SK-N-SH (cell line): ENCODE measurements at regions not wholly inside any gene's neighbourhood (a gene's known extent, or its start where the extent isn't known, plus 50 kb on each side); places are given as distances from the start of the nearest gene placed in this dataset.

Experiments
- CTCF ChIA-PET: fragments of 300-600, 350-600 bp; formaldehyde crosslinking; extraction: SDS; loops from one replicate; lab custom pipeline; 2021; lab: Yijun Ruan, JAX
- POLR2A ChIA-PET: fragments of 350-600 bp; sonication (Branson Sonifier 250); formaldehyde crosslinking; extraction: SDS; loops from one replicate; lab custom pipeline; 2020; ENCODE audit warnings: antibody characterized with exemption, inconsistent platforms; lab: Yijun Ruan, JAX
- DNase-seq: peaks from one replicate; pipeline ENCODE4 v3.0.0; 2012
- H2AFZ ChIP-seq: fragments of 200-600 bp; sonication (generic); 2 replicates; pipeline ENCODE4 v1.8.1; 2016; ENCODE audit warnings: antibody characterized with exemption, mild to moderate bottlenecking, low read depth
- H3F3A ChIP-seq: fragments of 200-600 bp; sonication (generic); replicated peaks from 2 replicates; pipeline ENCODE3; 2016; ENCODE audit warnings: antibody characterized with exemption, mild to moderate bottlenecking; ENCODE audit not compliant: insufficient read depth
- H3K27ac ChIP-seq, 2 experiments: fragments of 200-500 bp in 1 of 2; fragments of 200-600 bp in 1 of 2; sonication (Bioruptor generic) in 1 of 2; sonication (generic), shearing (Covaris generic) in 1 of 2; 2 replicates each; pipeline versions ENCODE4 v1.5.1 to v1.6.1; 2014 to 2016; ENCODE audit warnings: low read depth in 2 of 2, inconsistent platforms in 1 of 2, low read length in 1 of 2, mild to moderate bottlenecking in 1 of 2, mixed read lengths in 1 of 2
- H3K27me3 ChIP-seq: fragments of 200-600 bp; sonication (generic), shearing (Covaris generic); 2 replicates; pipeline ENCODE4 v1.6.1; 2016; ENCODE audit warnings: mixed run types; ENCODE audit not compliant: insufficient read depth
- H3K36me3 ChIP-seq, 2 experiments: fragments of 200-500 bp in 1 of 2; fragments of 200-600 bp in 1 of 2; sonication (Bioruptor generic) in 1 of 2; sonication (generic) in 1 of 2; replicated peaks in 1 of 2; 2 replicates each; pipeline versions ENCODE3 to v1.5.1; 2014 to 2016; ENCODE audit warnings: low read length in 1 of 2, mild to moderate bottlenecking in 1 of 2; ENCODE audit not compliant: insufficient read depth in 2 of 2, control insufficient read depth in 1 of 2
- H3K4me1 ChIP-seq, 2 experiments: fragments of 200-500 bp in 1 of 2; fragments of 200-600 bp in 1 of 2; sonication (Bioruptor generic) in 1 of 2; sonication (generic), shearing (Covaris generic) in 1 of 2; 2 replicates each; pipeline versions ENCODE4 v1.5.1 to v1.6.1; 2014 to 2016; ENCODE audit warnings: low read depth in 1 of 2, low read length in 1 of 2, mixed run types in 1 of 2; ENCODE audit not compliant: insufficient read depth in 2 of 2, control insufficient read depth in 1 of 2
- H3K4me2 ChIP-seq: fragments of 200-600 bp; sonication (generic), shearing (Covaris generic); 2 replicates; pipeline ENCODE4 v1.6.1; 2017; ENCODE audit warnings: mixed run types
- H3K4me3 ChIP-seq, 2 experiments: fragments of 200-500 bp in 1 of 2; fragments of 200-600 bp in 1 of 2; sonication (Bioruptor generic) in 1 of 2; sonication (generic), shearing (Covaris generic) in 1 of 2; 2 replicates each; pipeline versions ENCODE4 v1.5.1 to v1.8.1; 2014 to 2016; ENCODE audit warnings: low read depth in 2 of 2, inconsistent platforms in 1 of 2, low read length in 1 of 2, mild to moderate bottlenecking in 1 of 2, mixed read lengths in 1 of 2, moderate library complexity in 1 of 2
- H3K79me2 ChIP-seq: fragments of 200-600 bp; sonication (generic); 2 replicates; pipeline ENCODE4 v1.8.1; 2017; ENCODE audit warnings: mild to moderate bottlenecking; ENCODE audit not compliant: insufficient read depth
- H3K9ac ChIP-seq: fragments of 200-600 bp; sonication (generic); 2 replicates; pipeline ENCODE4 v1.6.1; 2017; ENCODE audit warnings: mixed run types
- H3K9me2 ChIP-seq: fragments of 200-600 bp; sonication (generic); 2 replicates; pipeline ENCODE4 v1.6.1; 2017; ENCODE audit warnings: mixed run types
- H3K9me3 ChIP-seq: fragments of 200-600 bp; sonication (generic); 2 replicates; pipeline ENCODE4 v1.6.1; 2017; ENCODE audit warnings: mixed run types, mild to moderate bottlenecking, moderate library complexity
- H4K20me1 ChIP-seq: fragments of 200-600 bp; sonication (generic); 2 replicates; pipeline ENCODE4 v1.6.1; 2017; ENCODE audit warnings: mild to moderate bottlenecking, mixed run types; ENCODE audit not compliant: insufficient read depth
- EP300 ChIP-seq, 2 experiments: IDR thresholded peaks; 2 replicates each; pipeline versions ENCODE4 v1.4.0 to v1.6.1; 2012; ENCODE audit warnings: borderline replicate concordance in 1 of 2, low read depth in 1 of 2, low read length in 1 of 2
- EZH2phosphoT487 ChIP-seq: fragments of 200-600 bp; sonication (generic); IDR thresholded peaks from 2 replicates; pipeline ENCODE4 v1.6.1; 2017; ENCODE audit warnings: low read depth, mixed run types, mild to moderate bottlenecking, antibody characterized with exemption, moderate library complexity, borderline replicate concordance
- FOSL2 ChIP-seq: IDR thresholded peaks from 2 replicates; pipeline ENCODE4 v1.4.0; 2012; ENCODE audit warnings: low read depth, mild to moderate bottlenecking, moderate library complexity, borderline replicate concordance
- GATA2 ChIP-seq: sonication (generic); formaldehyde crosslinking; IDR thresholded peaks from 2 replicates; pipeline ENCODE4 v1.5.0; 2020; ENCODE audit warnings: mild to moderate bottlenecking, missing genetic modification reagents
- IRF3 ChIP-seq: fragments of 150-350 bp; IDR thresholded peaks from 2 replicates; pipeline ENCODE4 v1.6.1; 2016; ENCODE audit warnings: mild to moderate bottlenecking, low read depth, low read length
- NFIC ChIP-seq: IDR thresholded peaks from 2 replicates; pipeline ENCODE4 v1.4.0; 2012; ENCODE audit warnings: borderline replicate concordance
- NRF1 ChIP-seq: IDR thresholded peaks from 2 replicates; pipeline ENCODE4 v1.6.1; 2012; ENCODE audit warnings: low read depth, mild to moderate bottlenecking, low read length
- PBX3 ChIP-seq: IDR thresholded peaks from 2 replicates; pipeline ENCODE4; 2012
- POLR2AphosphoS5 ChIP-seq: IDR thresholded peaks from 2 replicates; pipeline ENCODE4 v1.6.1; 2012; ENCODE audit warnings: low read depth, low read length
- RXRA ChIP-seq: IDR thresholded peaks from 2 replicates; pipeline ENCODE4 v1.4.0; 2012; ENCODE audit warnings: low read depth, mild to moderate bottlenecking, borderline replicate concordance
- SMC3 ChIP-seq: IDR thresholded peaks from 2 replicates; pipeline ENCODE4 v1.6.1; 2012; ENCODE audit warnings: low read depth, low read length, improper control_type of control experiment
- TAF1 ChIP-seq: IDR thresholded peaks from 2 replicates; pipeline ENCODE4 v1.6.1; 2012; ENCODE audit warnings: low read depth, mild to moderate bottlenecking, low read length, moderate library complexity, borderline replicate concordance
- USF1 ChIP-seq: IDR thresholded peaks from 2 replicates; pipeline ENCODE4 v1.4.0; 2012; ENCODE audit warnings: low read depth, borderline replicate concordance
- USF2 ChIP-seq: fragments of 150-350 bp; IDR thresholded peaks from 2 replicates; pipeline ENCODE4 v1.6.1; 2017; ENCODE audit warnings: antibody characterized with exemption, low read length, low read depth, borderline replicate concordance
- WGBS: methylation state at CpG from one replicate; pipeline ENCODE4 v1.1.6; 2017; ENCODE audit warnings: low lambda C conversion rate; 5-methylcytosine and 5-hydroxymethylcytosine counted together
- TF ChIP-seq, protein P1 (sequence below): fragments of 200-600 bp; sonication (generic); IDR thresholded peaks from 2 replicates; pipeline ENCODE4 v1.6.1; 2017; ENCODE audit warnings: antibody characterized with exemption, mild to moderate bottlenecking, moderate library complexity
- TF ChIP-seq, protein P2 (sequence below): IDR thresholded peaks from 2 replicates; pipeline ENCODE4 v1.4.0; 2012; ENCODE audit warnings: low read depth

GRCh38 chr9:120286530-120286929 lies 293.4 kb downstream of the CDK5RAP2 start:
- Histone ChIP-seq H3K4me2 (no peak overlapping the region), H3K79me2 (no peaks in the 10 kb centered on the region), H3F3A (peaks cover 3% of the 10 kb centered on the region), H4K20me1 (no peaks in the 10 kb centered on the region)
- TF ChIP-seq PBX3 (no peak), NRF1 (no peak), SMC3 (no peak), USF1 (no peak), EP300 (IDR thresholded peaks at IDR 0.05; ENCODE audit: borderline replicate concordance in 1 of 2, low read depth in 1 of 2, low read length in 1 of 2) (no peak), USF2 (no peak), NFIC (no peak), RXRA (no peak), TAF1 (no peak), IRF3 (no peak), FOSL2 (no peak), POLR2AphosphoS5 (no peak), EZH2phosphoT487 (no peak), GATA2 (no peak)
- TF ChIP-seq, protein P1, sequence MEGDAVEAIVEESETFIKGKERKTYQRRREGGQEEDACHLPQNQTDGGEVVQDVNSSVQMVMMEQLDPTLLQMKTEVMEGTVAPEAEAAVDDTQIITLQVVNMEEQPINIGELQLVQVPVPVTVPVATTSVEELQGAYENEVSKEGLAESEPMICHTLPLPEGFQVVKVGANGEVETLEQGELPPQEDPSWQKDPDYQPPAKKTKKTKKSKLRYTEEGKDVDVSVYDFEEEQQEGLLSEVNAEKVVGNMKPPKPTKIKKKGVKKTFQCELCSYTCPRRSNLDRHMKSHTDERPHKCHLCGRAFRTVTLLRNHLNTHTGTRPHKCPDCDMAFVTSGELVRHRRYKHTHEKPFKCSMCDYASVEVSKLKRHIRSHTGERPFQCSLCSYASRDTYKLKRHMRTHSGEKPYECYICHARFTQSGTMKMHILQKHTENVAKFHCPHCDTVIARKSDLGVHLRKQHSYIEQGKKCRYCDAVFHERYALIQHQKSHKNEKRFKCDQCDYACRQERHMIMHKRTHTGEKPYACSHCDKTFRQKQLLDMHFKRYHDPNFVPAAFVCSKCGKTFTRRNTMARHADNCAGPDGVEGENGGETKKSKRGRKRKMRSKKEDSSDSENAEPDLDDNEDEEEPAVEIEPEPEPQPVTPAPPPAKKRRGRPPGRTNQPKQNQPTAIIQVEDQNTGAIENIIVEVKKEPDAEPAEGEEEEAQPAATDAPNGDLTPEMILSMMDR: no peak
- TF ChIP-seq, protein P2, sequence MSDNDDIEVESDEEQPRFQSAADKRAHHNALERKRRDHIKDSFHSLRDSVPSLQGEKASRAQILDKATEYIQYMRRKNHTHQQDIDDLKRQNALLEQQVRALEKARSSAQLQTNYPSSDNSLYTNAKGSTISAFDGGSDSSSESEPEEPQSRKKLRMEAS: no peak
- TF ChIP-seq, all 33 proteins: peak for 0
- CTCF ChIA-PET: interaction anchor here (0.9 kb wide), 1 partner anchor 17 kb away, joined by 3 read pairs; no protein-coding TSS in a partner anchor
- H3K4me3 ChIP-seq: no peak overlapping the region
- H3K9me2 ChIP-seq: no peaks in the 10 kb centered on the region
- no peak overlapping the region for H3K27ac ChIP-seq
- H3K27me3 ChIP-seq: no peaks in the 10 kb centered on the region
- no peaks in the 10 kb centered on the region for H3K9me3 ChIP-seq
- H3K4me1 ChIP-seq: peaks cover 0 to 4% of the 10 kb centered on the region in 2 experiments; a peak in 1 of 4 replicates
- no peak overlapping the region for H3K9ac ChIP-seq
- 0% methylated on average over 1 of the region's 3 CpGs for WGBS
- POLR2A ChIA-PET: no interaction called here
- no peak overlapping the region for H2AFZ ChIP-seq
- no peak for DNase-seq
- H3K36me3 ChIP-seq: no peaks in the 10 kb centered on the region
